GM12873 (cell line): ENCODE measurements at regions not wholly inside any gene's neighbourhood (a gene's known extent, or its start where the extent isn't known, plus 50 kb on each side); places are given as distances from the start of the nearest gene placed in this dataset.

Experiments
- TF ChIP-seq, protein P1 (sequence below): IDR thresholded peaks from 2 replicates; pipeline ENCODE4 v1.5.1; 2012; ENCODE audit warnings: low read depth, mild to moderate bottlenecking, moderate library complexity, low read length, control low read depth; ENCODE audit not compliant: insufficient read depth; ENCODE audit errors: missing control alignments

DNA sequence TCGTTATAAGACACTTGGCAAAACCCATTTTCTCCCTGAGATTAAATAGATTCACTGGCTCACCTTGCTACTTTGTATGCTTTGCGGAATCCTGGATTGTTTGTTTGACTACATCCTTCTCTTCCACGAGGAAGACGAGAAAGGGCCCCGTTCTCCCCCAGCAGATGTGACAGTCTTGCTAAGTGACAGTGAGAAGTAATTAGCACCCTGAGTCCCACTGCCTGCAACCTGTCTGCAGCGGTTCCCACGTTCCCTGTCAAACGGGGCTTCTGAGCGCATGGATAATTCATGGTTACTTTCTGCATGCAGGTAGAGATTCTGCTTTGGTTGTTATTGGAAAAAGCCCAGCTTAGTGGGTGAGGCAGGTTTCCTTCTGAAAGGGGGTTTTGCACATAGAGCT, 163.7 kb downstream of the CDH26 start:
- TF ChIP-seq, protein P1, sequence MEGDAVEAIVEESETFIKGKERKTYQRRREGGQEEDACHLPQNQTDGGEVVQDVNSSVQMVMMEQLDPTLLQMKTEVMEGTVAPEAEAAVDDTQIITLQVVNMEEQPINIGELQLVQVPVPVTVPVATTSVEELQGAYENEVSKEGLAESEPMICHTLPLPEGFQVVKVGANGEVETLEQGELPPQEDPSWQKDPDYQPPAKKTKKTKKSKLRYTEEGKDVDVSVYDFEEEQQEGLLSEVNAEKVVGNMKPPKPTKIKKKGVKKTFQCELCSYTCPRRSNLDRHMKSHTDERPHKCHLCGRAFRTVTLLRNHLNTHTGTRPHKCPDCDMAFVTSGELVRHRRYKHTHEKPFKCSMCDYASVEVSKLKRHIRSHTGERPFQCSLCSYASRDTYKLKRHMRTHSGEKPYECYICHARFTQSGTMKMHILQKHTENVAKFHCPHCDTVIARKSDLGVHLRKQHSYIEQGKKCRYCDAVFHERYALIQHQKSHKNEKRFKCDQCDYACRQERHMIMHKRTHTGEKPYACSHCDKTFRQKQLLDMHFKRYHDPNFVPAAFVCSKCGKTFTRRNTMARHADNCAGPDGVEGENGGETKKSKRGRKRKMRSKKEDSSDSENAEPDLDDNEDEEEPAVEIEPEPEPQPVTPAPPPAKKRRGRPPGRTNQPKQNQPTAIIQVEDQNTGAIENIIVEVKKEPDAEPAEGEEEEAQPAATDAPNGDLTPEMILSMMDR = no peak

DNA sequence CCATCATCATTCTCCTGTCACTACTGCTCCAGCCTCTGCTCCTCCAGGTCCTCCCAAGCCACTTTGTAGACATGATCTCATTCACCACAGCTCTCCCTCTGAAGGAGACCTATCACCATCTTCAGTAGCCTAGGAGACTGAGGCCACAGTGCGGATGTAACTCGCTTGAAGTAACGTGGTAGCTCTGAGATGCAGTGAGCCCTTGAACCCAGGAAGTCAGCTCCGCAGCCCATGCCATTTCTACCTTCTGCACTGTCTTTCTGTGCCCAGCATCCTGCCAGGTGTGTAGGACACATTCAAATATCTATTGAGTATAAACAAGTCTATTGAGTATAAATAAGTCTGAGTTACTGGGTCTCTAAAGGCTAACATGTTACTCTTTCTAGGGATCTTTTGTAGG, 164.4 kb downstream of the CDH26 start:
- TF ChIP-seq, protein P1 = no peak

DNA sequence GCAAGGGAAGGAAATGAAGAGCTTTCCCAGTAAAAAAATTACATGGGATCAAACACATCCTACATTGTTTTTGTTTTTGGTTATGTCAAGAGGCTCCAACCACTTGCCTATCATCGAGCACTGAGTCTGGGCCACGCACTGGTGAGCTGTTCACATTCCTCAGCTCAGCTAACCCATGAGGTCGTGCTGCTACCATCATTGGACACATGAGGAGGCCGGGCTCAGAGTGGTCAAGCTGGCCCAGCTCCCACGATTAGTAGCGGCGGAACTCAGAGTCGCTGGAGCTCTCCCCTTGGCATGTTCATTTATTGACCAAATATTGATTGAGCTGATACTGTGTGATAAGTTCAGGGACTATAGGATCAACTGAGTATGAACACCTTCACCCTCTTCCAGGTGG, 164.9 kb downstream of the CDH26 start:
- TF ChIP-seq, protein P1 = no peak

DNA sequence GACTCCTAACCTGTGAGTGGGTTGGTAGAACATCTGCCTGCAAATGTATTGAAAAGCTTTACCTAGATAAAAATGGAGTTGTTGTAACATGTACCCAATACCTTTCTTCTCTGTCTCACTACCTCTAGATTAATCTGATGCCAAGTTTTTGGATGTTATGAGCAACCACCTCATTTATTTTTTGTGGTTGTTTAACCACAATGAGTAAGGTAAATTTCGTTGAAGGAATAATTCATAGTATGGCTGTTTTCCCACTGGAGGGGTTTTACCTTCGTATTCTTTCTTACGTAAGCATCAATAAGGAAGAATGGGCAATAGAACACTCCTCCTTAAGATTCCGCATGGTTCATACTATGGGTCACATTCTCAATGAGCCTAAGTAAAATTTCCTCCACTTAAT, 165.4 kb downstream of the CDH26 start:
- TF ChIP-seq, protein P1 = no peak

DNA sequence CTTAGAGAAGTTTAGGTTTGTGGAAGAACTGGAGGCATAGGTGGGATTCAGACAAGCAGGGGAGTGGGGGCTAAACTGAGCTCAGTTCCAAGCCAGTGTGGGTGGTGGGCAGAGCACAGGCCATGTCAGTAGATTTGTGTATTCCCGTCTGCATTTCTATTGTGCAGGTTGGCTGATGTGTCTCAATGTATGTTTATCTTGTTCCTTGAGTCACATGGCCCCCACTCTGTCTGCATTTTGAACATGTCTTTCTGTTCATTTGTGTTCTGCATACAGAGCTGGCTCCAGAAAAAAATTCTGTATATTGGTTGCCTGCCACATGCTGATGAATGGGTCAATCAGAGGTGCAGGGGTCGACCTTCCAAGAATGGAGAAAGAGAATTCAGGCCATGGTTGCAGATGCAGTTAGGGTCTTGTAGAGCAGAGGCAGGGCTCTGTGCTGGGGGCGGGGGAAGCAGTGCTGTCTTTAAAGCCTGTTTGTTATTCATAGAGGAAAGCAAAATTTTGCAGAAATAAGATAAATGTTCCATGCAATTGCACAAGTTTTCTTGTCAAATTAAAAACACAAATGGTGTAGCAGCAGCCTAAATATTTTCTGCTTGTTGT, 166.7 kb downstream of the CDH26 start:
- TF ChIP-seq, protein P1 = no peak

DNA sequence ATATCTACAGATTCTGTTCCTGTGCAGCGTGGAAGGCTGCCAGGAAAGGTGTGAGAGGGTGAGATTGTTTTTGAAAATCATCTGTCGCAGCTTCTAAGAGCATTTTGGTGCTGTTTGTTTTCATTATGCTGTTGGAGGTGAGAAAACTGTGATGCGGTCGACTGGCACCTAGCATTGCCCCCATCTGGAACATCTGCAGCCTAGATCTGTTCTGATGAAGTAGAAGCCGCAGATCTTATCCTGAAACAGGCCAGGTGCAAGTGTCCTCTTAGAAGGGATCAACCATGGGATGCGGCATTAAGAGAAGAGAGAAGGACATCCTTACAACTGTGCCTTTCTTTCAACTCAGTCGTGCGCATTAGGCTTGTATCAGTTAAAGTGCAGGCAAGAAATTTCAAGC, 167.3 kb downstream of the CDH26 start:
- TF ChIP-seq, protein P1 = no peak

DNA sequence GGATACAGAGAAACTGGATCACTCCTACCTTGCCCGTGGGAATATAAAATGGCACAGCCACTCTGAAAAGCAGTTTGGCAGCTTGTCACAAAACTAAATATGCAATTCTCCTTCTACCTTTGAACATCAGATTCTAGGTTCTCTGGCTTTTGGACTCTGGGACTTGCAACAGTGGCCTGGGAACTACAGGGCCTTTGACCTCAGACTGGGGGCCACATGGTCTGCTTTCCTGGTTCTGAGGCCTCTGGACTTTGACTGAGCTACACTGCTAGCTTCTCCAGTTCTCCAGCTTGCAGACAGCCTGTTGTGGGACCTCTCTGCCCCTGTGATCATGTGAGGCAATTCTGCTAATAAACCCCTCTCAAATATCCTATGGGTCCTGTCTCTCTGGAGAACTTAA, 168.8 kb downstream of the CDH26 start:
- TF ChIP-seq, protein P1 = no peak
